Ammon's horn (tissue), 1 donor: ENCODE measurements at regions not wholly inside any gene's neighbourhood (a gene's known extent, or its start where the extent isn't known, plus 50 kb on each side); places are given as distances from the start of the nearest gene placed in this dataset.
"Not testable (repeated sequence)": the region's sequence is repeated elsewhere in the genome, so short reads cannot be mapped to it uniquely, and the experiment has no call there.

Experiments used
- DNase-seq: peaks from one replicate; pipeline ENCODE4 v3.0.0-alpha.2; 2016; ENCODE audit warnings: low spot score

- DNase-seq: peak; percentile 43
Measured at GRCh38 chr6:122180132-122180531, 219.3 kb upstream of the HSF2 start.

- DNase-seq: no peak
Measured at GRCh38 chr6:122182061-122182460, 217.4 kb upstream of the HSF2 start.

- DNase-seq: peak; percentile 51
Measured at GRCh38 chr6:122184401-122184827, 215.0 kb upstream of the HSF2 start.

- not testable (repeated sequence) for DNase-seq
Measured at GRCh38 chr6:122185458-122185857, 214.0 kb upstream of the HSF2 start.

- DNase-seq: no peak
Measured at GRCh38 chr6:122187186-122187585, 212.3 kb upstream of the HSF2 start.

- DNase-seq: no peak
Measured at GRCh38 chr6:122198922-122199321, 200.5 kb upstream of the HSF2 start.

- DNase-seq: no peak
Measured at GRCh38 chr6:122200440-122200839, 199.0 kb upstream of the HSF2 start.

GRCh38 chr6:122202576-122203137 lies 196.8 kb upstream of the HSF2 start:
- DNase-seq: no peak

- no peak for DNase-seq
Measured at GRCh38 chr6:122207061-122207460, 192.4 kb upstream of the HSF2 start.

- DNase-seq: no peak
Measured at GRCh38 chr6:122207794-122208193, 191.7 kb upstream of the HSF2 start.

- DNase-seq: no peak
Measured at GRCh38 chr6:122214605-122215318, 184.7 kb upstream of the HSF2 start.

- no peak for DNase-seq
Measured at GRCh38 chr6:122220254-122220653, 179.2 kb upstream of the HSF2 start.

GRCh38 chr6:122222761-122223160 lies 176.7 kb upstream of the HSF2 start:
- DNase-seq: no peak

GRCh38 chr6:122223251-122223650 lies 176.2 kb upstream of the HSF2 start:
- DNase-seq: no peak

GRCh38 chr6:122238861-122239260 lies 160.6 kb upstream of the HSF2 start:
- DNase-seq: no peak

GRCh38 chr6:122246906-122247658 lies 152.4 kb upstream of the HSF2 start:
- DNase-seq: no peak

GRCh38 chr6:122248001-122248669 lies 151.3 kb upstream of the HSF2 start:
- DNase-seq: no peak

- no peak for DNase-seq
Measured at GRCh38 chr6:122248844-122249243, 150.6 kb upstream of the HSF2 start.

- DNase-seq: no peak
Measured at GRCh38 chr6:122258839-122259238, 140.6 kb upstream of the HSF2 start.

- no peak for DNase-seq
Measured at GRCh38 chr6:122264557-122264956, 134.9 kb upstream of the HSF2 start.

GRCh38 chr6:122265755-122266154 lies 133.7 kb upstream of the HSF2 start:
- no peak for DNase-seq

GRCh38 chr6:122268394-122268793 lies 131.1 kb upstream of the HSF2 start:
- DNase-seq: no peak

- no peak for DNase-seq
Measured at GRCh38 chr6:122276637-122277036, 122.8 kb upstream of the HSF2 start.
